T-helper 1 cell treated with Interleukin-12 subunit alpha and Interleukin-12 subunit beta and Interleukin-4 antibody, amounts not matched to agents 30 ng/mL and 1 ng/mL, for 36 hours (primary cell): ENCODE measurements at regions not wholly inside any gene's neighbourhood (a gene's known extent, or its start where the extent isn't known, plus 50 kb on each side); places are given as distances from the start of the nearest gene placed in this dataset.

ENCODE experiments used
- intact Hi-C: fragments of 100-400 bp; cut with micrococcal nuclease; formaldehyde crosslinking; loops from one replicate; pipeline ENCODE4 v1.15.1; 2024

DNA sequence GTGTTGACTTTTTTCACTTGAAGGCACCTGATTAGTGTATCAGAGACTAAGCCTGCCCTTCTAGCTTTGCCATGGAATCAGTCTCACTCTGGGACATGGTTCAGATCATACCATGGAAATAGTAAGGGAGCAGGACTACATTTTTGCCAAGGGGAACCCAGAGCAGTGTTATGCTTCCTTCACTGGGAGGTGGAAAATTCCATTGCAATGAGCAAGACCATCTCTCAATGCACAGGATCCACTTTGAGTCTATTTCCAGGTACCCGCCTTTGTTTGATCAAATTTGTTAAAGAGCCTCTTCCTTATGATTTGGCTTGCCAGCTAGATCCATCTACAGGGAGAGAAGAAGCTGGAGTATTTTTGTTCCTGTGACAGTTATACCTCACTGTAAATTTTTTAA lies 395.8 kb downstream of the MTX2 start:
- intact Hi-C loops, result no loop called here

DNA sequence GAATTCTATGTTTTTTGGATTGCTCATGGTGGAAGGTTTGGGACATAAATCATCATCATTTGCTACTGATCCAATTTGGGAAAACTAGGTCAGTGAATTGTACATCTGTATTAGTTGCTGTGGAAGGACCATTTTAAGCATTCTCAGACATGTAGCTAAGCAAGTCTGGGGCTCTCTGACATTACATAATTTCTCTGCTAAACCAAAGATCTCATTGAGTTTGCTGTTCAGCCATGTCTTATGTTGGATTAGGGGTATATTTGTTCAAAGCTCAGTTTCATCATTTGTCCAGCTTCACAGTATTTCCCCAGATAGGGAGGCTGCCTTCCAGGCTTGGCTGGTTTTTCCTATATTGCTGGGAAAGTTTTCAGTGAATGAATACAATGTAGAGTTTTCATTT lies 399.7 kb downstream of the MTX2 start:
- intact Hi-C loops, result no loop called here

DNA sequence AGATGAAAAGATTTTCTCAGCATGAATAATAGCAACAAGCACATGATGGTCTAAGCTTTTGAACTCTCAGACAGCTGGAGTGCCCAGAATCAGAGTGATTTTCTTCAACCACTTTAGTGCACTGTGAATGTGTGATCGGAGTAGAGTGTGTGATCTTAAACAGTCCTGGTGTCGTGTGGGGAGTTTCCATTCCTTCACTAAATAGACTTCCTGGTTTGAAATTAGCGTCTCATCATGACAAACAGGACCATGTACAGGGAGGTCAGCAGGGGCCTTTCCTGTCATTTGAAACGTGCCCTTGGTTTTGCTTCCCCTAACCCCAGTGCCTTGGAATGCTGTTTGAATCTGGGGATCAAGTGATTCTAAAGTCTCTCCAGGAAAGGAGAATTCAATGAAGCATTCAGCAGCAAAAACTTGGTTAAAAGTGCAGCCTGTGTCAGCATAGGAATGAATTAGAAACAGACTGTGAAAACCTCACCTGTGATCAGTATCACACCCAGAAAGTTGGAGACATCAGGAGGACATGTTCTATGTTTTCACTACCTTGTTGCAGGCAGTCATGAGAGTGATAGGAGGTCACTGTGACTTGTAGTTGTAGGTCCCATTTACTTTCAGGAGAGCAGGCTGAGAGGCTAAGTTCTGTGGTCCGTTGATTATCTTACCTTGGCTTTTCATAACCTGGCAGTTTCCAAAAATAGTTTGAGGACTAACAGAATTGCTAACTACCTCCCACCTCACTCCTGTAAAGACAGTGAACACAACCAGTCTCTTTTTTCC lies 400.3 kb downstream of the MTX2 start:
- intact Hi-C loops, result no loop called here

DNA sequence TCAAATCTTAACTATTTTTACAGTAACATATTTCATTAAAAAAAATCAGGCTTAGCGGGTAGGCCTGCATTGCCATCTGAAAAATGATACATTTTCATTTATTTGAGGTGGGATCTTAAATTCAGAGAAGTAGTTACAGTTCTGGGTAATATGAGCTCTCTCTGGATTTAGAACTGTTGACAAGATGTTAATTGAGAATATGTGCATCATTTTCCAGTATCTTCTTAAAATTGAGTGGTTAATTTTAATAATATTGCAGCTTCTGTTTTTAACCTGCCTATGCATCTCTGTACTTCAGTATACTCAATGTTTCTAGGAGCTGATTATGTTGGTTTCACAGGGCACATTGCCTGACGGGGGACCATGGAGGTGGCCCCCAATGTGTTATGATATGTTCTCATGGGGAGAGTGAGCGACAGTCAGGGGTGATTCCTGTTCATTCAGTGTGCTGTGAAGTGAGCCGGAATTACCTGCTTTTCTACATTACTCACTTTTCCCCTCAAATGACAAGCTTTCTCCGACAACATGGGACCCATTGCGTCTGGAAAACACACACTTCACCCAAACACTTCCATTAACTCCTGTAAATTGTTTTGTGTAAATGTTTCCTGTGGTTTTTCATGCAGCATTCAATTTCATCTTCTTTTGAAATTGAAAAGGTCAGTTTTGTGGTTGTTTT lies 406.2 kb downstream of the MTX2 start:
- intact Hi-C loops, result no loop called here

DNA sequence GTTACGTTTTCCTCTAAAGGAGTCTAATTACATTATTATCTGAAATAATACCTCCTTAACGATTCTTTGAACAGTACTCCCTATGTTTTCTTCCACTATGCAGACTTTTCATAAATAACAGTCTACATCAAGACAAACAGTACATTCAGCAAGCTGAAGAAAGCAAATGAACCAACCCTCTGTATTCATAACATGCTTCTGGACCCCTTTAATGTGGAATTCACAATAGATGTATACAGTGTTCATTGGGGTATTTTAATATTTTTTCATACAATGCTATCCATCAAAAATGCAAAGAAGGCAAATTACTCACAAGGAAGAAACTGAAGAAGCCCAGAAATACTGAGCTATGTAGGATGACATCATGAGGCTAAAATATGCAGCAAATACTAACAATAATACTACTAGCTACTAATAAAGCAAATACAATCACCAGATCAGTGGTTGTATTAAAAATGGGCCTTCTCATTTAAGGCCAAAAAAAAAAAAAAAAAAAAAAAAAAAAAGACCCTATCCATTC lies 408.6 kb downstream of the MTX2 start:
- intact Hi-C loops, result no loop called here

DNA sequence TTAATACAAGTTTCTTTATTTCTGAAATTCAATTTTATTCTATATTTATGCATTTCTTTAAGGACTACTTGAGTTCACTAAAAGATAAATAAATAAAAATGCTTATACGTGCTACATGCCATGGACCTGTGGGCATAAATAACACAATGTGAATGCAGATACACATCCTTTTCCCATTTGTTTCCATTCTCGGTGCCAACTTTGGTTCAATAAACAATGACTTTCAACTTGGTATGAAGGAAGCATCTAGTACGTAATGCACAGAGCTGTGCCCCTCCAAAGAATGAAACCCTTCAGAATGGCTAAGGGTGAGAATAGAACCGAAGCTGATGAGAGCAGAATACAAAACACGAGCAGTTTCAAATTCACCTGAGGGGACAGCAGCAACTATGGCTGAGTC lies 409.3 kb downstream of the MTX2 start:
- intact Hi-C loops, result no loop called here

DNA sequence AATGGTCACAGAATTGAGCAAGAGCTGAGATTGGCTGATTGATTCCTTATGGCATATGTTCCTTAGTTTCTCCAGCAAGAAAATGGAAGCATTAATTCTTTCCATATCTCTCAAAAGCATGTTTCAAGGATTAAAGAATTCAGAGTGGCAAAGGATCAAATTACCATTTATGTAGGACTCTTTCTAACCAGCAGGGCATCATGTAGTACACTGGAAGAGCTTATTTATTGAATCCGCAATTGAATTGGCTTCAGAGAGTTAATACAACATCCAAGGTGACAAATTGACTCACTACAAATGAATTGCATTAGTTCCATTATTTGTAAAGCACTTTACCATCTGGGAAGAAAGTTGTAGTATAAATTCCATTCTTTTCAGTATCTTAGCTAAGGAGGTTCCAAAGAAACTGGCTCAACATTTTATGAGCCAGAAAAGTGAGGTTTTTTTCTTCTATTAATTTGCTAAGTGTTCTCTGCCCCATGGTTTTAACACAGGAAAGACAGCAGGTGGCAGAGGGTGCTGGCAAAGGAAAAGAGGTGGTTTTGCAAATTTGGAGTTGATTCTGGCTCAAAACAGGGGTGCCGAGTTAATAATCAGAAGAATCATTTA lies 409.9 kb downstream of the MTX2 start:
- intact Hi-C loops, result loop anchor here (1.0 kb wide), 1 partner anchor 469 kb away; no protein-coding TSS in a partner anchor

DNA sequence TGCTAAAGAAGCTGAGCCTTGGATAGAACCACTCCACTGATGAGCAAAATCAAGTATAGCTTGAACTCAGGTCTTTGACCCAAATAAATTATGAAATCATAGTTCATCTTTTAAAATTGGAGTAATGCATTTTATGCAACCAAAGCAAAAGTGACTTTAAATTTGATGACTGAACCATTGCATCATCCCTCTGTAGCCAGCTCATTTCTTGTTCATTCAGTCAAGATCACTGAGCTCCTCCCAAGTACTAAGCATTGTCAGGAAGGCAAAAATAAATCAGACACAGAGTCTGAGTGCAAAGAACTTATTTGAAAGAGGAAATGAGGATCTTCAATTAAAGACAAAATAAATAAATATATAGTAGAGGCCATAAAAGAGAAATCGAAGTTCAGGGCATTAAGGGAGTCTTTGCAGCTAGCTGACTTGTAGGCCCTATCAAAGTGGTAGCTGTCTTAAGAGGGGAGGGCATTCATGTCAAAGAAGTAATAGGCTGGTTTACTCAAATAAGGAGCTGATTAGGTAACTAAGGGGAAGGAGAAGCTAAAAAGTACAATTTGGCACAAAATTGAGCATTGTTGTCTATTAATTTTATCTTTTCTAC lies 411.8 kb downstream of the MTX2 start:
- intact Hi-C loops, result no loop called here

DNA sequence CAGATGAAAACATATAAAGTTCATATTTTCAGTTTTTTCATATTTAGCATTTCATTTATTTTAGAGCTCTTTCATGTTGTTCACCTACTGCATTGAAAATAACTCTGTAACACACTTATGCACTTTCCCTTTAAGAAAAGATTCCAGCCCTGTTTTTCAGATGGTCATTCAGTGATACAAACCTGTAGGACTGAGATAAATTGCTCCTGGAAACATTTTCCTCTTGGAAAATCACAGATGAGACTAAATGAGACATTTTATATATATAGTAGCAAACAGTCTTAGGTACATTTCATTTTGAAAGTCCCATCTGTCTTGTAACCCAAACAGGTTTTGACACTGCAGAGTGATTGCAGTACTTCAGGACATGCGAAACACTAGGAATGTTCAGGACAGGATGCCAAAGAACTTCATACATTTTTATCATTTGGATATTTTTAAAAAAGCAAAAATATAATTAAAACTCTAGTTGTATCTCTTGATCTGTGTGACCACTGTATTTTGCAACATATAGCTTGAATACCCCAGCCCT lies 412.4 kb downstream of the MTX2 start:
- intact Hi-C loops, result no loop called here

DNA sequence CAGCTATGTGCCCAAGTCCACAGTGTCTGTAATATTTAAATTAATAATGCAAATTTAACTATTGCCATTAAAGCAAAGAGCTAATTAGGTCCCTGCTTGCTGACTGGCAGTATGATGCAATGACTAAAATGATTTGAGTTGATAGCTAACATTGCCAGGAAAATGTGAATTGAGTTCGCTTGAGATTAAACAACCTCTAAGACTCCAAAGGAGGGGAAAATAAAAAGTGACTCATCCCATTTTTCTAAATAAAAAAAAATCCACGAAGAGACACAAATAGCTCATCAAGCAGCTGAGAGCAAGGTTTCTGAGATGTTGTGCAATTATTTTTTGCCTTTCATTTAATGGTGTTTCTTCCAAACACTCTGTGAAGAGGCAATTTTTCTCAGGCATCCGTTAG lies 413.0 kb downstream of the MTX2 start:
- intact Hi-C loops, result no loop called here

DNA sequence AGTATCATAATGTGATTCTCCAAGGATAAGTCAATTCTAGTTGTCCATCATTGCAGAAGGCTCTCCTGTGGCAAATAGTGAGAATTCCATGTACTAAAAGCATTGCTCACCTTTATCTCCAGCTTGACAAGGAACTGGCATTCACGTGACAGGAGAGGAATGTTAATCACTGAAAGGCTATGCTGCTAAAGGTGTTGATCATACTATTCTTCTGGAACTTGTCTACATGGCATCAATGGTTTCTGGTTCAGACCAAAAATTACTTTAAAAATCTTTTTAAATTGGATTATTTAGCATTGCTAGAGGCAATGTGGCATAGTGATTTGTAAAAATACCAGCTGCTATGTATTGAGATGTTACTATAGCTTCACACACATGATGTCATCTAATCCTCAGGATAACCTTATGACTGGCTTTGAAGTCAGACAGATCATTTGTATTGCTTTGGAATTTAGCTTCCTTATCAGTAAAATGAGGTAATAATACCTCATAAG lies 414.4 kb downstream of the MTX2 start:
- intact Hi-C loops, result no loop called here

DNA sequence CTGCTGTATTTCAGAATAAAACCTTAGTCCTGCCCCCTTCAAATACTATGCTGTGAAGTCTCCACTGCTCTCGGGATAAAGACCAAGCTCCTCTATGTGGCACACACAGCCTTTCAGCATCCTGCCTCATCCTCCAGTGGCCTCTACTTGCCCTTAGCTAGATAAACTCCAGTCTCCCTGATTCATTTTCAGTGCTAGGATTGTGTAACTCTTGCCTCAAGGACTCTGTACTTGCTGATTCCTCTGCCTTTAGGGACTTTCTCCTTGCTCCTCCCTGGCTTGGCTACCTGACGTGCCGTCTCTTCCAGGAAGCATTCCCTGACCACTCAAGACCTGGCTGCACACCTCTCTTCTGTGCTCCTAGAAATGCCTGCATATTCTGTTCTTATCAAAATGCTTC lies 416.7 kb downstream of the MTX2 start:
- intact Hi-C loops, result no loop called here

DNA sequence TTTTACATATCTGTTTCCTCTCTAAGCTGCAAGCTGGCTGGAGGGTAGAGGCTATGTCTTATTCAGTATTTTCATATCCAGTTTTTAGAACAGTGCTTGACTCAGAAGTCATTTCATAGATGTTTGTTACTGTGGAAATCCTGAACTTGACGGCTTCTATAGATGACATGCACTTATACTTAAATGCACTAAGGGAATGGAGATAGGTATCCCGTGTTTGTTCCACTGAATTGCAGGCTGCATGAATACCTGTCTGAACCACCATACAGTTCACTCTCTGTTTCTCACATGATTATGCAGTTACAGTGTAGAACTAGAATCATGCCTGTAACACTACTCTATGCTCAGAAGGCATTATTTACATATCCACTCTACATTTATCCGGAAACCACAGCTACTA lies 417.1 kb downstream of the MTX2 start:
- intact Hi-C loops, result no loop called here

DNA sequence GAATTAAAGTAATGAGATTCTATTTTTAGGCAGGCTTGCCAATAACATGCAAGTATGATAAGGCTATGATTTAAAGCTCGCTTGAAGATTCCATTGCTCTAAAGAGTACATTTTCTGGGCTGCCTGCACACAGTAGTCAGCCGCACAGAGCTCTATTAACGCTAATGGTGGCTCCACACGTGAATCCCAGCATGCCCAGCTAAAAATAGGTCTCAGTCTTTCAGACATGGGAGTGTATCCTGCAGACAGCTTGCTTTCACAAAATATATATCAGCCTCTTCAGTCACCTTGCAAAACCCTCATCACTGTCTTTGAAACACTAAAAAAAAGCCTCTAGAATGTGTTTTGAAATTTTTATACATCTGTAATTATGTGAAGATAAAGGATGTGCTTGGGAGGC lies 418.1 kb downstream of the MTX2 start:
- intact Hi-C loops, result no loop called here

DNA sequence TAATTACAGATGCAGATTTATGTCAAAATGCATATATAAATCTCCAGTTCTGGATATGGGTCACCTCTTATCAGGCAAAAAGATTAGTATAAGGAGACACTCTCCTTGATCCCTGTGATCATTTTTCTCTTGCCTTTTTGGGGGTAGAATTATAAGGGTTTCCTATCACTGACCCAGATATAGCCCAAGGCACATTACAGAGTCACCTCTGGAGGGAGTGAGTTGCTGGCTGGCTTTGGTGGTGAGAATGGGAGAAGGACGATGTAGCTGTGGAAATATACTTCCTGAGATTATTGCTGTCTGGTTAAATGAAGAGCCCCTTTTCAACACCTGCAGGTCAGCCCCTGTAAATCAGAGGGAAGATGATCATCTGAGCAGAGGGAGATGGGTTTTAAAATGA lies 418.7 kb downstream of the MTX2 start:
- intact Hi-C loops, result no loop called here

DNA sequence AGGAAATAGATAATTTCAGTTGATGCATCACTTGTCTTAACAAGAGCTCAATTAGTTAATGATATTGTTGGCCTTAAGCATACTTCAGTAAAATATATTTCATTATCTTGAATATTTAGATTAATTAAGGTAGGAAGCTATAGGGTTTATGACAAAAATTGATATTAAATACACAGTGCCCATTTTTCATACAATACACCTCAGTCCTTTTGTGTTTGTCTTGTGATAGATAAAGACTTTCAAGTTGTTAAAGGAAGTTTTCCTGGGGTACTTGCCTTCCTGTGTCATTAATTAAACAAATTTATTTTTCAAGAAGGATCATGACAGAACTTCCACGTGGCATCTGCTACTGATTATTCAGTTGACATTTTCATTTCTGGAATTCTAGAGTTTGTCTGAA lies 420.5 kb downstream of the MTX2 start:
- intact Hi-C loops, result no loop called here

DNA sequence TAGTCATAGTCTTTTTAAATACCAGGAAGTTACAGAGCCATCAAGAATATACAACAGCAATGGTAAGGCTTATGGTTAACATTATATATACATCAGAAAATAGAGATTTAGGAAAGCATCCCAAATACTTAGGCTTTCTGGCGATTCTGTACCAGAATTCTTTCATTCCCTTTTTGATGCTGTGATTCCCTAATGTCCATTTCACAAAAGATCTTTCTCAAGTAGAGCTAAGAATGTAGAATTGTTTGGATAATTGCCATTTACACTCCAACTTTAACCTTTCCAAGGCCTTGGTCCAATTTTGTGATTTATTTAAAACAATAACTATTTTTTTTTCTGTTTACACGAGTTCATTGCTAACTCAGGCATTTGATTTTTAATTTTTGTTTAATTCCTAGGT lies 422.2 kb downstream of the MTX2 start:
- intact Hi-C loops, result no loop called here

DNA sequence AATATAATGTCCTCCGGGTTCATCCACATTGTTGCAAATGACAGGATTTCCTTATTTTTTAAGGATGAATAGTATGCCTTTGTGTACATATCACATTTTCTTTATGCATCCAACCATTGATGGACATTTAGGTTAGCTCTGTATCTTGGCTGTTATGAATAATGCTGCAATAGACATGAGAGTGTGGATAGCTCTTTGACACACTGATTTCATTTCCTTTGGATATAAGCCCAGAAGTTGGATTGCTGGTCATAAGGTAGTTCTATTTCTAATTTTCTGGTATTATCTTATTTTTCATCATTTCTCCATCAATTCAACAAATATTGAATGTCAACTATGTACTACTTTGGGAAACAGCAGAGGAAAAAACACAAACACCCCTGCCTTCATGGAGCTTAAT lies 423.3 kb downstream of the MTX2 start:
- intact Hi-C loops, result no loop called here

DNA sequence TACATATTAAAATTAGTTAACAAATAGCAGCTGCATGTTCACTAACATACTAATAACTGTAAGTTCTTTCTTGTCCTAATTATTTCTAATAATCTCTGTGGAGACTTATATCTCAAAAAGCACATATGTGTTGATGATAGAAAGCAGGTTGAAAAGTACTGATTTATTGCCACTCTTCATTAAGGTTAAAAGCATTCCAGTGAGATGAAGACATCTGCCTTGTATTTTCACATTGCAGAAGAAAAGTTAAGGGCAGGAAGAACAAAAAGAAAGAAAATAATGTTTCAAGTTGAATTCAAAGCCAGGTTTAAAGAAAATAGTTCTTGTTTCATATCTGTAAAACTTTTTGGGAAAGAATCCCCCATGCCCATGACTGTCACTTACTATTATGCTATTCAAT lies 429.9 kb downstream of the MTX2 start:
- intact Hi-C loops, result no loop called here

DNA sequence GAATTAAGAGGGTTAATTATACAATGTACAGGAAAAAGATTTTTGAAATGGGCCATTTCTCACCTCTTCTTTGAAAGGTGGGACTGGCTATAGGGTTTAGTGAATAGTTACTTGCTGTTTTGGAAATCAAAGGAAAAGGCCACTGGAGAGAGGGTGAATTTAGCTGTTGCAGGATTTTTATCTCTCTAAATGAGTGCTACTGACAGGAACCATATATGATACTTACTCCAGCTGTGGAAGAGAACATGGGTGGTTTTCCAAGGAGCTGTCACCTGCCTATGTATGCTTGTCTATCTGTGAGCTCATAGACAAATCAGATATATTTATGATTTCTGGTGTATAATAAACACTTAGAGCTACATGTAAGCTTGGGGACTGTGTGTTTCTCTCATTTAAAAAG lies 430.4 kb downstream of the MTX2 start:
- intact Hi-C loops, result no loop called here

DNA sequence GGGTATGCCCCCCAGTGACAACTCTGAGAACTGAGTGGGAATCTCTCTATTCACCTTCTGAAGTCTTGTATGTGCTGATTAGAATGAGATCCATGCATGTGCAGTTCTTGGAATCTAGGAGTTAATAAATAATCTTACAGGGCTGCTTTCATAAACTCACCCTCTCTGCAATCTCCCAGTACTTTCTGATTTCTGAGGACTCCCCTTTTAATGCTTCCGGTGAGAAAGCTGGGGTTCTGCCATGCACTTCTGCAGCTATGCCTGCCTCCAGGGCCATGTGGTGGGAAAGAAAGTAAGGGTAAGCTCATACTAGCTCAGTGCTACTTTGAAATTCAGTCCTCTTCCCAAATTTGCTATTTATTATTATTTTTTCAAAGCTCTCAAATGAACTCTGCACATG lies 432.9 kb downstream of the MTX2 start:
- intact Hi-C loops, result no loop called here
